OCI-LY1 (cell line): ENCODE measurements at regions not wholly inside any gene's neighbourhood (a gene's known extent, or its start where the extent isn't known, plus 50 kb on each side); places are given as distances from the start of the nearest gene placed in this dataset.

Experiments
- H2AFZ ChIP-seq: fragments of 200-600 bp; sonication (generic), shearing (Covaris generic); 2 replicates; pipeline ENCODE4 v1.6.0; 2014; ENCODE audit warnings: antibody characterized with exemption, mild to moderate bottlenecking, low read length
- H3F3A ChIP-seq: fragments of 200-600 bp; sonication (generic), shearing (Covaris generic); 2 replicates; pipeline ENCODE4 v1.6.0; 2014; ENCODE audit warnings: mild to moderate bottlenecking, antibody characterized with exemption, low read length, moderate library complexity; ENCODE audit not compliant: insufficient read depth
- H3K27ac ChIP-seq: fragments of 200-600 bp; sonication (generic); 2 replicates; pipeline ENCODE4 v1.5.1; 2014; ENCODE audit warnings: low read length, mixed run types, mild to moderate bottlenecking, low read depth; ENCODE audit not compliant: poor library complexity, severe bottlenecking
- H3K27me3 ChIP-seq: fragments of 200-600 bp; sonication (generic); 2 replicates; pipeline ENCODE4 v1.6.0; 2014; ENCODE audit warnings: antibody characterized with exemption, mild to moderate bottlenecking, low read length, moderate library complexity; ENCODE audit not compliant: insufficient read depth
- H3K36me3 ChIP-seq: fragments of 200-600 bp; sonication (generic); 2 replicates; pipeline ENCODE4 v1.6.1; 2014; ENCODE audit warnings: mild to moderate bottlenecking, antibody characterized with exemption, low read length, moderate library complexity, mixed read lengths; ENCODE audit not compliant: insufficient read depth
- H3K4me1 ChIP-seq: fragments of 200-600 bp; sonication (generic); 2 replicates; pipeline ENCODE4 v1.5.1; 2014; ENCODE audit warnings: mild to moderate bottlenecking, low read length, moderate library complexity; ENCODE audit not compliant: insufficient read depth, severe bottlenecking
- H3K4me2 ChIP-seq: fragments of 200-600 bp; sonication (generic), shearing (Covaris generic); 2 replicates; pipeline ENCODE4 v1.6.1; 2014; ENCODE audit warnings: low read length
- H3K4me3 ChIP-seq: fragments of 200-600 bp; sonication (generic); 2 replicates; pipeline ENCODE4 v1.5.1; 2014; ENCODE audit warnings: low read length, low read depth, mild to moderate bottlenecking, mixed read lengths; ENCODE audit not compliant: poor library complexity, severe bottlenecking
- H3K79me2 ChIP-seq: fragments of 200-600 bp; shearing (Covaris generic); 2 replicates; pipeline ENCODE4 v1.6.1; 2016; ENCODE audit warnings: mixed run types, low read length, mixed read lengths; ENCODE audit not compliant: insufficient read depth
- H3K9ac ChIP-seq: fragments of 200-600 bp; sonication (generic), shearing (Covaris generic); 2 replicates; pipeline ENCODE4 v1.6.1; 2014; ENCODE audit warnings: mild to moderate bottlenecking, low read length, mixed read lengths
- H3K9me2 ChIP-seq: fragments of 200-600 bp; sonication (generic), shearing (Covaris generic); 2 replicates; pipeline ENCODE4 v1.6.1; 2014; ENCODE audit warnings: low read depth, mild to moderate bottlenecking, low read length, mixed read lengths
- H3K9me3 ChIP-seq: fragments of 200-600 bp; shearing (Covaris generic); 2 replicates; pipeline ENCODE4 v1.6.1; 2014; ENCODE audit warnings: low read length, mixed read lengths
- H4K20me1 ChIP-seq: fragments of 200-600 bp; sonication (generic), shearing (Covaris generic); 2 replicates; pipeline ENCODE4 v1.6.0; 2016; ENCODE audit warnings: mild to moderate bottlenecking, low read length; ENCODE audit not compliant: insufficient read depth
- CTCF ChIP-seq: fragments of 200-600 bp; sonication (generic), shearing (Covaris generic); IDR thresholded peaks from 2 replicates; pipeline ENCODE4 v1.5.1; 2017; ENCODE audit warnings: mild to moderate bottlenecking, antibody characterized with exemption, low read length, moderate library complexity, mixed read lengths
- EZH2 ChIP-seq: fragments of 200-600 bp; sonication (generic), shearing (Covaris generic); IDR thresholded peaks from 2 replicates; pipeline ENCODE4 v1.8.0; 2017; ENCODE audit warnings: borderline replicate concordance, mixed run types, mild to moderate bottlenecking, antibody characterized with exemption, low read length, moderate library complexity, mixed read lengths

DNA sequence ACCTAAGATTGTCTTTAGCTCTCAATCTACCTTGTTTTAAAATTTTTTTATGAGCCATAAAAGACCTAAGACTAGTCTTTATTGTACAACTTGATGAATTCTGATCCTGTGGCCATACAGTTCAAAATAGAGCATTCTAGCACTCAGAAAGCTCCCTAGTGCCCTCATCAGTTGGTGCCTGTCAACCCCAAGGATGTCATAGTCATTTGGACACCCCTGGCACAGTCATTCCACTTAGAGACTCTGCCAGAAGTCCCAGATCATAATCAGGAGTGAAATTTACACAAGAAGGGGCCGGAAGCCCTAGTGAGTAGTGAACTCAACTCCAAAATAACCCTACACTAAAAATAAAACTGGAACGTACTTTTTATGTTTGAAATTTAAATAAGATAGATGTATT, 80.0 kb upstream of the INSIG1 start:
- Histone ChIP-seq H3K27ac (no peak overlapping the region), H3K36me3 (no peaks in the 10 kb centered on the region), H3K79me2 (no peaks in the 10 kb centered on the region), H3K9ac (no peak overlapping the region), H4K20me1 (no peaks in the 10 kb centered on the region), H3F3A (no peaks in the 10 kb centered on the region), H3K9me2 (no peaks in the 10 kb centered on the region), H3K4me3 (no peak overlapping the region), H3K4me2 (no peak overlapping the region), H3K27me3 (peaks cover 22% of the 10 kb centered on the region), H2AFZ (no peak overlapping the region), H3K9me3 (no peaks in the 10 kb centered on the region), H3K4me1 (no peaks in the 10 kb centered on the region)
- TF ChIP-seq CTCF, result no peak; the same call in 1 of the 2 replicates
- TF ChIP-seq EZH2, result no peak

DNA sequence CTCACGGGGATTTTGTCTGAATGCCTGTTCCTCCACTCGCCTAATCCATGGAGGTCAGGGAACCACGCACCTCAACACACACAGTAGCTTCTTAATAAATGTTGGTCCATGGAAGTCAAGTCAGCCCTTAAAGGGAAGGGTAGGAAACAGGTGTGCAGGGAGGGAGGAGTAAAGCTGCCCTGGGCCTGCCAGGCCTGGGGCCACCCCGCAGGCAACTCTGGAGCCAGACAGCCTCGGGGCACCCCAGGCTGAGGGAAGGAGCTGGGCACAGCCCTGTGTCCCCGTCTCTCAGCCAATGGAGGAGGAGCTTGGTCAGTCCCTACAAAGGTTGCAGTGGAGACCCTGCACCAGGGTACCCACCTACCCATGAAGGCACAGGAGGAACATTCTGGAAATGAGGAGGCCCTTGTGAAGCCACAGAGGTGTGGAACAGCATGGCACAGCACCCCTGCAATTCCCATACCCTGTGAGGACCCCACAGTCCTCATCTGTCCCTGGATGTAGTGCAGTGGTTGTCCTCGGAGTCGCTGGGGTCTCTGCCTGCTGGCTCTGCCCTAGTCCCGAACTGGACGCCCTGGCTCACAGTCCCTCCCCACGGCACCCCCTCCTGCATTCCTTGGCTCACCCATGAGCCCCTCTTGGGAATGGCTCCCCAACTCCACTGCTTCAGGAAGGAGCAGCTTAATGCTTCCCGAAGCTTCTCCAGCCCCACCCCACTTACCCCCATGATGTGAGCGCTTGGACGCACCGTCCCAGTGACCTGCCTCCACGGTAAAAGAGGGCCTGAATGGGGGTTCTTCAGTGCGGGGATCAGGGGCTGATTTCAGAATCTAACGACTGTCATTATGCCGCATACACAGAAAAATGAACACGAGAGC, 79.2 kb upstream of the INSIG1 start:
- Histone ChIP-seq H3F3A (no peaks in the 10 kb centered on the region), H3K9ac (no peak overlapping the region), H3K4me3 (no peak overlapping the region), H3K36me3 (no peaks in the 10 kb centered on the region), H2AFZ (no peak overlapping the region), H3K9me2 (no peaks in the 10 kb centered on the region), H3K4me1 (no peaks in the 10 kb centered on the region), H3K27ac (no peak overlapping the region), H3K79me2 (no peaks in the 10 kb centered on the region), H4K20me1 (no peaks in the 10 kb centered on the region), H3K4me2 (no peak overlapping the region), H3K9me3 (no peaks in the 10 kb centered on the region), H3K27me3 (peaks cover 27% of the 10 kb centered on the region)
- TF ChIP-seq CTCF, result no peak
- no peak for TF ChIP-seq EZH2

DNA sequence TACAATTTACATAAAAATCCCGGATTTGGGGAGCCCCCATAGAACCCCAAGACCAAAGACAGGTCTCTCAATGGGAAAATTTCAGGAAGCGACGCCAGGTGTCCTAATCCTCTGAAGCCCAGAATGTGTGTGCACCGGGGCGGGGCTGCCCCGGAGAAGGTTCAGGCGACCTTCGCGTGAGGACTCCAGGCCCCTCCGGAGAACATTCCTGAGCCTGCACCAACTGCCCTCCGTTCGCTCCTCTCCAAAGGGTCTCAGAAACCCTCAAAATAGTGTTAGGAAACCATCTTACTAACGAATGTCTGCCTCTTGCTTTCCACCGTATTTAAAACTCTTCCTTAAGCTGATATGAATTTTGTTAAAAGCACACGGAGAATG, 78.5 kb upstream of the INSIG1 start:
- Histone ChIP-seq H3F3A (no peaks in the 10 kb centered on the region), H2AFZ (no peak overlapping the region), H3K27me3 (peaks cover 21% of the 10 kb centered on the region), H4K20me1 (no peaks in the 10 kb centered on the region), H3K79me2 (no peaks in the 10 kb centered on the region), H3K27ac (no peak overlapping the region), H3K9me3 (no peaks in the 10 kb centered on the region), H3K4me3 (no peak overlapping the region), H3K4me1 (no peaks in the 10 kb centered on the region), H3K9ac (no peak overlapping the region), H3K36me3 (no peaks in the 10 kb centered on the region), H3K4me2 (no peak overlapping the region), H3K9me2 (no peaks in the 10 kb centered on the region)
- TF ChIP-seq EZH2 (no peak), CTCF (no peak)
